ENCODE measurements at regions not wholly inside any gene's neighbourhood (a gene's known extent, or its start where the extent isn't known, plus 50 kb on each side); places are given as distances from the start of the nearest gene placed in this dataset.

DNA sequence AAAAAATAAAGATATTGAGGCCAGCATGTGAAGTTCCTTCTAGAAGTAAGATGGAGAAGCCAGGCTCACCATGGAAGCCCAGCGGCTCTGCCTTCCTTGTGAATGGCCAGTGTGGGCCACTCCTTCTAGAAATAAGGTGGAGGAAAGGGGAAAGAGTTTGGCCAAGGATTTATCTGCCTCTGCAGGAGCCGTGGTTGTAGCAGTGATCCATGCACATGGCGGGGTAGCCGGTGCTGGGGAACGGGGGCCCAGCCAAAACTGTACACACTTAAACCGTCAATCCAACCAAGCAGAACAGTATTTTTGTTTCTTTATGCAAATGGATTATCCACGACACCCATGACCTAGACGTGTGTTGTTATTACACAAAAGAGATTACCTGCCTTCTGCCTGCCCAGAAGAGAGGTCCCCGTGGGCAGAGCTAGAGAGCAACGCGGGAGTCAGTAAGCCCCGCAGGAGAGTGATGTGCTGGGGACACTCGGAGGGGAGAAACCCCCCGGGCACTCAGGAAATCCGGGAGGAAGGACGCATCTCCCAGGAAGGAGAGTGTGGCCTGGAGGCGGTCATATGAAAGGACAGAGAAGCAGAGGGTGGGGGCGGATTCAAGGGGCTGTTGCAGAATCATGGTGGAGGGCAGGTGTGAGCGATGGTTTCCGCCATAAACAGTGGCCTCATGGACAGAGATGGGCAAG is 218.4 kb upstream of the PPP2R2D start:
- Histone ChIP-seq H3K9me3 (ENCODE audit: control extremely low read depth in 1 of 5, control insufficient read depth in 4 of 5, insufficient read depth in 2 of 5, low read depth in 1 of 5, low read length in 4 of 5) (no peaks in the 10 kb centered on the region), H3K27ac (ENCODE audit: insufficient read depth in 1 of 2, low read depth in 1 of 2, low read length in 2 of 2, poor library complexity in 1 of 2, severe bottlenecking in 2 of 2) (no peak overlapping the region), H3K4me3 (ENCODE audit: control insufficient read depth in 1 of 7, extremely low read depth in 1 of 7, insufficient read depth in 4 of 7, low read depth in 2 of 7, low read length in 6 of 7) (no peak overlapping the region), H3K36me3 (ENCODE audit: control insufficient read depth in 4 of 4, insufficient read depth in 4 of 4, low read length in 3 of 4) (no peaks in the 10 kb centered on the region), H3K4me1 (ENCODE audit: control extremely low read depth in 1 of 4, control insufficient read depth in 4 of 4, insufficient read depth in 4 of 4, low read length in 3 of 4) (no peaks in the 10 kb centered on the region), H3K27me3 (replicated peaks in 2 of 5; ENCODE audit: control insufficient read depth in 4 of 5, insufficient read depth in 5 of 5, low read length in 4 of 5) (peaks cover 0 to 38% (median 0%) of the 10 kb centered on the region in 5 experiments)
- no peak for DNase-seq
- ChIA-PET CTCF (no interaction called here), POLR2A (no interaction called here)
- WGBS (ENCODE audit: insufficient coverage): 92% methylated on average over 20 of the region's 20 CpGs

DNA sequence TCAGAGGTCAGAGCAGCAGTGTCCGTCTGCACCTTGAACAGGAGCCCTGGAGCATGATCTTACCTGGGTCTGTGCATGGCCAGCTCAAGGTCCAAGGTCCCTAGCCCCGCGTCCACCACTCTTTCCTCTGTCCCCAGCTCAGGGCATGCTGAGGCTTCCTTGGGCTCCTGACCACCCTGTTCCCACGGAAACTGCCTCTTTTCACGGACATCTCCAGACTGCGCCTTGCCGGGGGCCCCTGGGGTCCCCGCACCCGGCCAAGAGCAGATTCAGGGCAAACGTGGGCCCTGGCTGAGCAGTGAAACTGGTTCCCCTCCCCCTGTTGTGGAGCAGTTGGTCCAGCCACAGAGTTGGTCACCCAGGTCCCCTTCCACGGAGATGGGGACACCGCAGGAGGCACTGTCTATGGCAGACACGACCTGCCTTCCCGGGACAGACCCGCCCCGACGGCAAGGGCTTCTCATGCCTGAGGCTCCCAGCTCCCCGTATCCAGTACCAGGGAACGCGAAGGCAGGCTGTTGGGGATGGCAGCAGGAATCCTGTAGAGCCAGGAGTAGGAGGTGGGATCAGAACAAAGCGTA is 217.4 kb upstream of the PPP2R2D start:
- DNase-seq: no peak
- ChIA-PET CTCF (no interaction called here), POLR2A (no interaction called here)
- WGBS (ENCODE audit: insufficient coverage): 90% methylated on average over 21 of the region's 21 CpGs
- Histone ChIP-seq H3K4me3 (ENCODE audit: control insufficient read depth in 1 of 7, extremely low read depth in 1 of 7, insufficient read depth in 4 of 7, low read depth in 2 of 7, low read length in 6 of 7) (no peak overlapping the region), H3K27me3 (replicated peaks in 2 of 5; ENCODE audit: control insufficient read depth in 4 of 5, insufficient read depth in 5 of 5, low read length in 4 of 5) (peaks cover 0 to 38% (median 0%) of the 10 kb centered on the region in 5 experiments), H3K36me3 (ENCODE audit: control insufficient read depth in 4 of 4, insufficient read depth in 4 of 4, low read length in 3 of 4) (no peaks in the 10 kb centered on the region), H3K27ac (ENCODE audit: insufficient read depth in 1 of 2, low read depth in 1 of 2, low read length in 2 of 2, poor library complexity in 1 of 2, severe bottlenecking in 2 of 2) (no peak overlapping the region), H3K9me3 (ENCODE audit: control extremely low read depth in 1 of 5, control insufficient read depth in 4 of 5, insufficient read depth in 2 of 5, low read depth in 1 of 5, low read length in 4 of 5) (no peaks in the 10 kb centered on the region), H3K4me1 (ENCODE audit: control extremely low read depth in 1 of 4, control insufficient read depth in 4 of 4, insufficient read depth in 4 of 4, low read length in 3 of 4) (no peaks in the 10 kb centered on the region)

DNA sequence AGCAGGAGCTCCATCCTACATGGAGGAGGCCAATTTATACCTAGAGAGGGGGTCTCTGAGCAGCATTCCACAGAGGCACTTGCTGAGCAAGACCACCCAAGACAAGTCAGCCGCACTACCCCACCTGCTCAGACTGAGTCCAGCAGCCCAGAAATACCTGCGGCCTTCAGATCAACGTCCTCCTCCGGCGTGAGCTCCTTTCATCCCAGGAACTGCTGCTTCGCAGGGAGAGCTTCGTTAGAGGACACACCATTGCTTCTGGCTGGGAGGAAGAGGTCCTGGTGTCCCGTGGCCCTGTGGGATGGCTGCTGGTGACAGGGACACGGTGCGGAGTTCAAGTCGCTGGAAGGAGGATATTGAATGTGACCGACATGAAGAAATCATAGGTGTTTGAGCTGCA is 216.9 kb upstream of the PPP2R2D start:
- Histone ChIP-seq H3K4me1 (ENCODE audit: control extremely low read depth in 1 of 4, control insufficient read depth in 4 of 4, insufficient read depth in 4 of 4, low read length in 3 of 4) (peaks cover 0 to 4% (median 0%) of the 10 kb centered on the region in 4 experiments), H3K9me3 (ENCODE audit: control extremely low read depth in 1 of 5, control insufficient read depth in 4 of 5, insufficient read depth in 2 of 5, low read depth in 1 of 5, low read length in 4 of 5) (no peaks in the 10 kb centered on the region), H3K27me3 (replicated peaks in 2 of 5; ENCODE audit: control insufficient read depth in 4 of 5, insufficient read depth in 5 of 5, low read length in 4 of 5) (peaks cover 0 to 37% (median 0%) of the 10 kb centered on the region in 5 experiments), H3K4me3 (ENCODE audit: control insufficient read depth in 1 of 7, extremely low read depth in 1 of 7, insufficient read depth in 4 of 7, low read depth in 2 of 7, low read length in 6 of 7) (no peak overlapping the region), H3K36me3 (ENCODE audit: control insufficient read depth in 4 of 4, insufficient read depth in 4 of 4, low read length in 3 of 4) (no peaks in the 10 kb centered on the region), H3K27ac (ENCODE audit: insufficient read depth in 1 of 2, low read depth in 1 of 2, low read length in 2 of 2, poor library complexity in 1 of 2, severe bottlenecking in 2 of 2) (no peak overlapping the region)
- DNase-seq: no peak
- 98% methylated on average over 9 of the region's 12 CpGs for whole genome bisulfite sequencing (ENCODE audit: insufficient coverage)
- ChIA-PET POLR2A (no interaction called here), CTCF (no interaction called here)

DNA sequence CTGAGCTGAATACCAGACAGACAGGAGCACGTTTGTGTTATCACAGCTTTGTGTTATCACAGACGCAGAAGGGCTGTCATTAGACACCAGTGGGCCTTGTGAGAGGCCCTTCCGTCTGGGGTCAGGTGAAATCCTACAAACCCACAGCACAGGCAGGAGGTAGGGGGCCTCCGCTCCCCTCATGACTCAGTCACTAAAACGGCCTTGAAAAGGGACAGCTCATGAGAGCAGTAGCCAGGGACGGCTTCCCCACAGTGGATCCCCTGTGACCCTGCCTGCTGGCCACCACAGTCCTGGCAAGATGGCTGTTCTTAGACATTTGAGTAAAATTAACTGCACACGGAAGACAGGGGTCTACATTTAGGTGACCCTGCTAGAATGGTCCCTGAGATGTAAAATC is 215.8 kb upstream of the PPP2R2D start:
- Histone ChIP-seq H3K4me1 (ENCODE audit: control extremely low read depth in 1 of 4, control insufficient read depth in 4 of 4, insufficient read depth in 4 of 4, low read length in 3 of 4) (peaks cover 0 to 5% (median 0%) of the 10 kb centered on the region in 4 experiments), H3K27me3 (replicated peaks in 2 of 5; ENCODE audit: control insufficient read depth in 4 of 5, insufficient read depth in 5 of 5, low read length in 4 of 5) (peaks cover 0 to 33% (median 0%) of the 10 kb centered on the region in 5 experiments), H3K36me3 (ENCODE audit: control insufficient read depth in 4 of 4, insufficient read depth in 4 of 4, low read length in 3 of 4) (no peaks in the 10 kb centered on the region), H3K27ac (ENCODE audit: insufficient read depth in 1 of 2, low read depth in 1 of 2, low read length in 2 of 2, poor library complexity in 1 of 2, severe bottlenecking in 2 of 2) (no peak overlapping the region), H3K9me3 (ENCODE audit: control extremely low read depth in 1 of 5, control insufficient read depth in 4 of 5, insufficient read depth in 2 of 5, low read depth in 1 of 5, low read length in 4 of 5) (no peaks in the 10 kb centered on the region), H3K4me3 (ENCODE audit: control insufficient read depth in 1 of 7, extremely low read depth in 1 of 7, insufficient read depth in 4 of 7, low read depth in 2 of 7, low read length in 6 of 7) (no peak overlapping the region)
- ChIA-PET CTCF (no interaction called here), POLR2A (no interaction called here)
- no peak for DNase-seq
- WGBS (ENCODE audit: insufficient coverage): 90% methylated on average over 5 of the region's 7 CpGs

DNA sequence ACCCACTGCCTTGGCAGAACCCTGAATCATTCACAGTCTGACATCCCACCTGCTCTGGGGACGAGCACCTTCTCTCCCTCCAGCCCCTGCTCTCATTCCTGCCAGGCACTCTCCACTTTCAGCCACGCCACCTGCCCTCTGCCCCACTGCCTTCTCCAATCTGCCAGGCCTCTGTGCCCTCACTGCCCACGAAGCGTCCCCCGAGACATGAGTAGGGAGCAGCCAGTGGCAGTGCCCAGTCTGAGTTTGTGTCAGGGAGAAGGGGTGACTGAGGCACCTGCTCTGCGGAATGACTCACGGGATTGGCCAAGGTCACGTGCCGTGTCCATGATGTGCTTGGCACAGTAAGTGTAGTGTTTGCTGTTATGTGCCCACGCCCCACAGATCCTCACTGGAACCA is 215.2 kb upstream of the PPP2R2D start:
- H3K4me1 ChIP-seq (ENCODE audit: control extremely low read depth in 1 of 4, control insufficient read depth in 4 of 4, insufficient read depth in 4 of 4, low read length in 3 of 4): peaks cover 0 to 5% (median 0%) of the 10 kb centered on the region in 4 experiments
- DNase-seq: no peak
- no peak overlapping the region for H3K4me3 ChIP-seq (ENCODE audit: control insufficient read depth in 1 of 7, extremely low read depth in 1 of 7, insufficient read depth in 4 of 7, low read depth in 2 of 7, low read length in 6 of 7)
- POLR2A ChIA-PET: no interaction called here
- no peaks in the 10 kb centered on the region for H3K9me3 ChIP-seq (ENCODE audit: control extremely low read depth in 1 of 5, control insufficient read depth in 4 of 5, insufficient read depth in 2 of 5, low read depth in 1 of 5, low read length in 4 of 5)
- H3K36me3 ChIP-seq (ENCODE audit: control insufficient read depth in 4 of 4, insufficient read depth in 4 of 4, low read length in 3 of 4): no peaks in the 10 kb centered on the region
- peaks cover 0 to 29% (median 0%) of the 10 kb centered on the region in 5 experiments for H3K27me3 ChIP-seq (replicated peaks in 2 of 5; ENCODE audit: control insufficient read depth in 4 of 5, insufficient read depth in 5 of 5, low read length in 4 of 5)
- CTCF ChIA-PET: no interaction called here
- WGBS (ENCODE audit: insufficient coverage): 95% methylated on average over 8 of the region's 10 CpGs
- H3K27ac ChIP-seq (ENCODE audit: insufficient read depth in 1 of 2, low read depth in 1 of 2, low read length in 2 of 2, poor library complexity in 1 of 2, severe bottlenecking in 2 of 2): no peak overlapping the region

DNA sequence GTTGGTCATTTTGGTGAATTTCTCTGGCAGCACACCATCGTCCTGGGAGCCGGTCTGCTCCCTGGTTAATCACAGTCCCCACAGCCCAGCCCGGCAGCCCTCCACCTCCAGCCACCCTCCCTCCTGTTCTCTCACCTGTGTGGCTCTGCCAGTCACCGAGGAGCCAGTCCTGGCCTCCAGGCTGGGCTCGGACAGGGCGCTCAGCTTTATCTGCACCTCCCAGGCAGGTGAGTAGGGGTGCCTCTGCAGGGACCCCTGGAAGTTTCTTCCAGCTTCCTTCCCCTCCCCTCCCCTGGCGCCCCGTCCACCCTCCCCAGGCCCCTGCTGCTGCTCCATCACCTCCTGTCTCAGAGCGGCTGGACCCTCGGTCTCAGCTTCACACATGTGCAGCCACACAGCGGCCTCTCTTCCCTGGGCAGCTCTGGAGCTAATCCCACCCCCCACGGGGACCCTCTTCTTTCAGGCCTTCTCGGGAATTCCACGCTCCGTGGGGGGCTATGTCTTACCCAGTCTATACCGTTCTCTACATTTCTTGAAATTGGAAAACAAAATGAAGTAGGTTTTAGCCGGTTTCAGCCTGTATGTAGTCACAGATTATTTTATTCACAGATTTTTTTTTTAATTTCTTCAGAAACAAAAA is 213.9 kb upstream of the PPP2R2D start:
- peaks cover 0 to 25% (median 0%) of the 10 kb centered on the region in 5 experiments for H3K27me3 ChIP-seq (replicated peaks in 2 of 5; ENCODE audit: control insufficient read depth in 4 of 5, insufficient read depth in 5 of 5, low read length in 4 of 5)
- no peaks in the 10 kb centered on the region for H3K9me3 ChIP-seq (ENCODE audit: control extremely low read depth in 1 of 5, control insufficient read depth in 4 of 5, insufficient read depth in 2 of 5, low read depth in 1 of 5, low read length in 4 of 5)
- no peak overlapping the region for H3K27ac ChIP-seq (ENCODE audit: insufficient read depth in 1 of 2, low read depth in 1 of 2, low read length in 2 of 2, poor library complexity in 1 of 2, severe bottlenecking in 2 of 2)
- H3K36me3 ChIP-seq (ENCODE audit: control insufficient read depth in 4 of 4, insufficient read depth in 4 of 4, low read length in 3 of 4): no peaks in the 10 kb centered on the region
- H3K4me3 ChIP-seq (ENCODE audit: control insufficient read depth in 1 of 7, extremely low read depth in 1 of 7, insufficient read depth in 4 of 7, low read depth in 2 of 7, low read length in 6 of 7): no peak overlapping the region
- ChIA-PET CTCF (no interaction called here), POLR2A (no interaction called here)
- peaks cover 0 to 5% (median 0%) of the 10 kb centered on the region in 4 experiments for H3K4me1 ChIP-seq (ENCODE audit: control extremely low read depth in 1 of 4, control insufficient read depth in 4 of 4, insufficient read depth in 4 of 4, low read length in 3 of 4)
- DNase-seq: no peak
- WGBS (ENCODE audit: insufficient coverage): 27% methylated on average over 10 of the region's 17 CpGs

DNA sequence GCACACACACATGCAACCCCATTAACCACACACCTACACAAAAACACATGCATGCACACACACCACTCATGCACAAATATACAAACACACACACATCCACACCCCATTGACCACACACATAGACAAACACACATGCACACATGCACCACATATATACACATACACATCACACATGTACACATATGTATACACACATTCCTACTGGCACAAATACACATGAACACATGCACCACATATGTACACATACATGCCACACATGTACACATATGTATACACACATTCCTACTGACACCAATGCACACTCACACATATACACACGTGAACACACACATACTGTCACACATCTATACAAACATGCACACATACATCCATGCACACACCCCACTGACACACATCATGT is 212.5 kb upstream of the PPP2R2D start:
- Histone ChIP-seq H3K9me3 (ENCODE audit: control extremely low read depth in 1 of 5, control insufficient read depth in 4 of 5, insufficient read depth in 2 of 5, low read depth in 1 of 5, low read length in 4 of 5) (no peaks in the 10 kb centered on the region), H3K4me1 (ENCODE audit: control extremely low read depth in 1 of 4, control insufficient read depth in 4 of 4, insufficient read depth in 4 of 4, low read length in 3 of 4) (peaks cover 0 to 5% (median 0%) of the 10 kb centered on the region in 4 experiments), H3K4me3 (ENCODE audit: control insufficient read depth in 1 of 7, extremely low read depth in 1 of 7, insufficient read depth in 4 of 7, low read depth in 2 of 7, low read length in 6 of 7) (no peak overlapping the region), H3K36me3 (ENCODE audit: control insufficient read depth in 4 of 4, insufficient read depth in 4 of 4, low read length in 3 of 4) (no peaks in the 10 kb centered on the region), H3K27me3 (replicated peaks in 2 of 5; ENCODE audit: control insufficient read depth in 4 of 5, insufficient read depth in 5 of 5, low read length in 4 of 5) (peaks cover 0 to 36% (median 0%) of the 10 kb centered on the region in 5 experiments), H3K27ac (ENCODE audit: insufficient read depth in 1 of 2, low read depth in 1 of 2, low read length in 2 of 2, poor library complexity in 1 of 2, severe bottlenecking in 2 of 2) (no peak overlapping the region)
- CTCF ChIA-PET: no interaction called here
- POLR2A ChIA-PET: no interaction called here
- DNase-seq: no peak
- 100% methylated on average over 1 of the region's 1 CpG for WGBS (ENCODE audit: insufficient coverage)

All from common myeloid progenitor, CD34-positive (primary cell).